HG02885 (cell line): ENCODE measurements at regions not wholly inside any gene's neighbourhood (a gene's known extent, or its start where the extent isn't known, plus 50 kb on each side); places are given as distances from the start of the nearest gene placed in this dataset.

Experiments
- ATAC-seq: cut with Tn5 transposase; IDR thresholded peaks from one replicate; pipeline ENCODE4 v1.9.1; 2021; ENCODE audit warnings: mild to moderate bottlenecking; ENCODE audit not compliant: unreplicated experiment, poor library complexity

GRCh38 chr10:3529691-3530090 is 255.3 kb downstream of the KLF6 start:
- no peak for ATAC-seq

DNA sequence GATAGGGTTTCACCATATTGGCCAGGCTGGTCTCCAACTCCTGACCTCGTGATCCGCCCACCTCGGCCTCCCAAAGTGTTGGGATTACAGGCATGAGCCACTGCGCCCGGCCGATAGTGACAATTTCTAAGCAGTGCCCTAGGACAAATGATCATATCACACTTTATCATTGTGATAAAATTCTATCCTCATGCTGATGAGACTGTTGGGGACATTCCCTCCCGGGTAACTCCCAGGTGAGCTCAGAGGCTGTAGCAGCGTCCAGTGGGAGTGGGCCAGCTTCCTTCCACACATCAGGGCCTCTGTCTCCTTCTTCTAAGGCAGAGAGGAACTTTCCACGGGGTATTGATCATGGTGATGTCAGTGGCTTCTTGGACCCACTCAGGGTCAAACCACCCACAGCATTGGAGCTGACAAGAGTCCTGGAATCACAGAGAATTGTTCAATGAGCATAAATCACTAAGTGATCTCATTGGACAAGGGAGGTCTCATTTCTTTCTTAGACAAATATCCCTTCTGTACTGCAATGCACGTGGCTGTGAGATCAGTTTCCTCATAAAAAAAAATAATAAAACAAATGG is 256.1 kb downstream of the KLF6 start:
- ATAC-seq: no peak

DNA sequence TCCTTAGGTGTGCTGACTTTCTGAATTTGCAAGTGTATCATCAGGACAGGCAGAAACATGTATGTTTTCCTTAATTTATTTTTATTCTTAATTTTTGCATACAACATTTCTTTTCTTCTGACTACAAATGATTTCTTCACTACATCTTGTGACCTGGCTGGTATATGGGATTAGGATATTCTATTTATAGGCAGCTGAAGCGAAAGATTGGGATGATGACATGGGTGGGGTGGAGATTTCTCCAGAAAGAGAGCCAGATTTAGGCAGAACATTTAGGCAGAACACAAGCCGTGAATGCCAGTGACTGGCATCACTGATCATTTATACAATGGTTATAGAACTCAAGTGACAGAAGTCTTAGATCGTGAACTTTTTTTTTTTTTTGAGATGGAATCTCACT is 256.7 kb downstream of the KLF6 start:
- ATAC-seq: no peak

GRCh38 chr10:3527869-3528268 is 257.1 kb downstream of the KLF6 start:
- ATAC-seq: no peak

DNA sequence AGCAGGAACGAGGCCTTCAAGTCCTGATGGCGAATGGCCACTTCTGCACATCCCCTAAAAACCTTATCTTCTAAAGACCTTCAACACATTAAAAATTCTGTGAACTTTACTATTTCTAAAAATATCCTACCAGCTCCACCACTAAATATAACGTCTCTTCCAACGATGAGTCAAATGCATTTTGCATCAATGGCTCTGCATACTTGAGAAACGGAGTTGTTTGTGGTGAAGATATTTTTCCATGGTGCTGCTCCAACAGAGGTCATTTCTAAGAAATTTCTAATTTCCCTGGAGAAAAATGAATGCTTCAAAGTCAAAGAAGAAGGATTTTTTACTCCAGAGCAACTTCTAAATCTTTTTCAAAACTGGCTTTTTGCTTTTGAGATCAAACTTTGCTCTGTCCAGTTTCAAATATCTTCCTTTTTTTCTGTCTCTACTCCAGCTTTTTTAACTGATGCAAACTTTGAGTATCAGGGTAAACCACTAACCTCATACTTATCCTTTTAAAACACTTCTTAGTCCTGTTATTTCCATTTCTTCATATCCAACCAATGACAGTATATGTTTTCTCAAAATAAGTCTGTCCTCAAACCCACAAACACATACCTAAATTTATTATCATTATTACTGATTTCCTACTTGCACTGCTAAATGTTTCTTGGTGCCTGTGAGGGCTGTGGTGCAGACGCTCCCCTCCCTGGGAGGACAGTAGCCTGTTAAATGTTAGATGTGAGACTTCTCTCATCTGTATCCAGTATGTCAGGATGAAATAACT is 258.1 kb downstream of the KLF6 start:
- no peak for ATAC-seq

- ATAC-seq: no peak
Observed at GRCh38 chr10:3525832-3526449, 259.1 kb downstream of the KLF6 start.

DNA sequence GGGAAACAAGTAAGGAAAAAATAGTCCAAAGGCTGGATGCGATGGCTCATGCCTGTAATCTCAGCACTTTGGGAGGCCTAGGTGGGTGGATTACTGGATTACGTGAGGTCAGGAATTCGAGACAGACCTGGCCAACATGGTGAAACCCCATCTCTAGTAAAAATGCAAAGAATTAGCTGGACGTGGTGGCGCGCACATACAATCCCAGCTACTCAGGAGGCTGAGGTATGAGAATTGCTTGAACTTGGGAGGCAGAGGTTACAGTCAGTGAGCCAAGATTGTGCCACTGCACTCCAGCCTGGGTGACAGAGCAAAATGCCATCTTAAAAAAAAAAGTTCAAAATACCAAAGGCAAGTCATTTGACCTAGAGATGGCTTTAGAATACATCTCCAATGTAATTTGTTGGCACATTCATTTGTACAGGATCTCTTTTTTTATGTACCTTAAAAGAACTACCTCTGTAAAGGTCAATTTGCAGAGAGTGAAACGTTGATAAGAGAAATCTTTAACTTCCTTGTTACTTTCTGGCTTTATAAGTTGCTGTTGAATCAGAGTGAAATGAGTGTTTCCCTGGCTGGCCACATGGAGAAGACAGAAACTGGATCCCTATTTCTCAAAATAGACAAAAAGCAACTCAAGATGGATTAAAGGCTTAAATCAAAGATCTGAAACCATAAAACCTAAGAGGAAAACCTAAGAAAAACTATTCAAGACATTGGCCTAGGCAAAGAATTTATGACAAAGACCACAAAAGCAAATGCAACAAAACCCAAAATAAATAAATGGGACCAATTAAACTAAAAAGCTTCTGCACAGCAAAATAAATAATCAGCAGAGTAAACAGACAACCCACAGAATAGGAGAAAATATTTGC is 260.7 kb downstream of the KLF6 start:
- no peak for ATAC-seq

DNA sequence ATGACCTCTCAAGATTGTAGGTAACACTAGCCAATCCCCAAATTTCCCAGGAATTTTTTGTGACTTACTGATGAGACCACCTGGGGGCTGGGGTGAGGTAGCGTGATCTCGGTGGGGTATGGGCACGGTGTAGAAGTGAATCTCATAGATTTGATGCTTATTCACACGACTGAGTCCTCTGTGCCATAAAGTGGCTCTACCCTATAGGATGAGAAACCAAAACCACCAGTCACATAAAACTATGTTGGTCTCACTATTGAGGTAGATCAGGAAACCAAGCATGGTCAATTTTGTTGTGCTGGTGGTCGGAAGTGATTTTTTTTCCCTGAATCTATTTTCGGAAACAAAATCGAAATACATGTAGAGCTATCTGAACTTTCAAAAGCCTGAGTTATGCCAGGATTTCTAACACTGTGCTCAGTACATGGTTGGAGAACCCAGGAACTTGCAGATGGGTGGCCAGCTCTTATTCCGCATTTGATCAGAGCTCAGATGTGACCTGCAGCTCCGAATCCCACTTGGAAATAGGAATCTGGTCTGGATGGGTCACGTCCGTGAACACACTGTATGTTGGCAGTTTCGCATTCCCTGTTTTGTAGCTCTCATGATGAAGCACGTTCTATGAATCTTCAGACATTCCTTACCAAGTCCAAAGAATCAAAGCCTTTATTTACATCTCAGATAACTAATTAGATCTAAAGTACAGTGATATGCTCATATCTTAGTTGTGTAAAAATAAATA is 261.5 kb downstream of the KLF6 start:
- ATAC-seq: no peak

DNA sequence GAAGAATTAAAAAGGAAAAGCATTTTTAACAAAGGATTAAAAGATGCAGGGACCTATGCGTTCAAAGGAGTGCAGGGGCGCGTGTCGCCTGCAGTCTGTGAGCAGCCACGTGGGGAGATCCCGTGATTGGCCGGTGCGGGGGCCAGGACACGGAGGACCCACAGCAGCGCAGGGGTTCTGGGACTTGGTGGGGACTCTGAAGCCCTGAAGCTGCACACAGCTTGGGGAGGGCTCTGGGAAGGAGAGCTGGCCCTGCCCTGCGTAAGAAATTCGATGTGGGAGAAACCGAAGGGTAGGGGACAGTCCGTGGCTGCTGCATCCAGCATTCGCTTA is 268.1 kb downstream of the KLF6 start:
- ATAC-seq: no peak

DNA sequence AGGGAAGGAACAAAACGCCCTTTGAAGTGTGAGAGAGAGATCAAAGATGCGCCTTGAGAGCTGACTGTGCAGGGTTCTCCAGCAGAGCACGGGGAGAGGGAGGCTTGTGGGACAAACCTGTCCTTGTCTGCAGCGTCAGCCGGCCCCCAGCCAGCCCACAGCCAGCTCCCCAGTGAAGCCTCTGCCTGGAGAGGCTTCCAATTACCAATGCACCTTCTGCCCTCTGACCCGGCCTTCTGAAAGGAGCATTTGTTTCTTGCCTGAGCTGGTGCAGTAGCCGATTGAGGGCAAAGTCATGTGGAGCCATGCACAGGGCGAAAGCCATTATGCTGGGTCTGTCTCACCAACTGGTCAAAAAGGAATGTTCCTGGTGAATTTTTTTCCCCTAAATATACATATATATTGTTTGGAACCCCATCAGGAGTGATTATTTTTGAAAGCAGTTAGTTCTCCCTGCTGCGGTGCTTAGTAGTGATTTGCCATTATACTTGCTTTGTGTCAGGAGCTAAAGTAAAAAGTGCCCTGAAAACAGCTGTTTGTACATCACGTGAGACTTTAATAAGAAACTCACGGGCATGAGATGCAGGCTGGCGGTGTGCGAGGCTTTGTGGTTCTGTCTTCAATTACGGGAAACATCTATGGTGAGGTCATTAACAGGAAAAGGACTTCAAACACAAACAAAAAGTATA is 268.6 kb downstream of the KLF6 start:
- no peak for ATAC-seq

DNA sequence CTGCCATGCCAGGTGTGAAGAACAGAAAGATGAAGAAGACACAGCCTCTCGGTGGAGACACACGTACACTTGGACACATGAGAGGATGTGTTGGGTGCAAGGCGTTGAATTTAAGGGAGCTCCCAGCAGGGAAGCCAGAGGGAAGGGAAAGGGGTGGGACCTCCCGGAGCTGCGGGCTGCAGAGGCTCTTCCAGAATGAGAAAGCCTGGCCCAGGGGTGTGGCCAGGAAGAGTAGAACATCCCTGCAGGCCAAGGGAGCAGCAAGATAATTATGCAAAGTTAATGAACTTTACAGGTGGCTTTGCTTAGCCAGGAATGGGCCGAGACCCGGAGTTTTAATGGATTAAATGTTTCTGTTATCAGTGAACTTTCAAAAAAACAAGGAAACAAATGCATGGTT is 270.3 kb downstream of the KLF6 start:
- no peak for ATAC-seq

DNA sequence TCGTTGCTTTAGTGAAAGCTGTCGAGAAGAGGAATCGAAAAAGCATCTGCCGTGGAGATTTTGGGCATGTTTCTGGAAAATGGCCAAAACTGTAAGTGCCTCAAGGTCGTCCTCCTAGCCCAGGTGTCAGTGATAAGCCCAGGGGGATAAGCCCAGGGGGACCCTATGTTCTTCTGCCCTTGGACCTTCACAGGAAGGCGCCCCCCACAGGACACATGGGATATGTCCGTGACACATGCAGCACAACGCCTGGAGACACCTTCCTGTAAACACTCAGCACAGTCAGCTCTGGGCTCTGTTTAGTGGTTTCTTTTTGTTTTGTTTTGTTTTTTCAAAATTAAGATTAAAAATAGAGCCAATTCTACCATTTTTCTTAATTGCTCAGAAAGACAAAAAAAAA is 272.7 kb downstream of the KLF6 start:
- ATAC-seq: no peak

- ATAC-seq: no peak
Observed at GRCh38 chr10:3511483-3511882, 273.5 kb downstream of the KLF6 start.

DNA sequence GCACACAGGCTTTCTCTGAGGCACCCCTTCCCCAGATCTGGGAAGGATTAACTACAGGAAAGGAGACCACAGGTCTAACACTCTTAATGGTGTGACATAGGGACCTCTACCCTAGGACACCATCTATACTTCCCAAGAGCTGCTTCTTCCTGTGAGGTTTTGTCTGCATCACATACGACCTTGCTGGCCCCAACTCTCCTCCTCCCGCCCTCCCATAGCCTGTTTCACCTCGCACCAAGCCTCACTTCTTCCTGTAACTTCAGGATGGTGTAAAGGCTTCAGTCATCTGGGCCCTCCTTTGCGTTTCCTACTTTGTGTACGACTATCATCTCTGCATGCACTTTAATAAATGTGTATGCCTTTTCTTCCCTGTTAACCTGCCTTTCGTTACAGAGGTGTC is 274.3 kb downstream of the KLF6 start:
- ATAC-seq: no peak

GRCh38 chr10:3509355-3509754 is 275.7 kb downstream of the KLF6 start:
- ATAC-seq: no peak

DNA sequence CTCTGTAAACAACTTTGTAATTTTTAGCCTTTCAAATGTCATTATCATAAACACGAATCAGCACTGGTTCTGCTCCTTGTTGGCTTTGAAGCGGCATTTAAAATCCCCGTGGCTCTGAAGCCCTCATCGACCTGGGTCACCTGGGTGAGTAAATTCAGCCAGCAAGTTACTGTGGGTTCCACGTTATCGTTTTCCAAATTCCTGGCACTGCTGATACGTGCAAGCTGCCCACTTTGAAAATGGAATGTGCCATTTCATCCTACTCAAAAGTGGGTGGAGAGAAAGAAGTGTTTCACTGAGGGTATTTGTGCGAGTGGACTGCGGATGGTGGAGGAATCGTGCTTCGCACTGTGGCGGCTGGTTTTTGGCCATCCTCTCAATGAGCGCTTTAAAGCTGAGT is 281.7 kb downstream of the KLF6 start:
- ATAC-seq: no peak

DNA sequence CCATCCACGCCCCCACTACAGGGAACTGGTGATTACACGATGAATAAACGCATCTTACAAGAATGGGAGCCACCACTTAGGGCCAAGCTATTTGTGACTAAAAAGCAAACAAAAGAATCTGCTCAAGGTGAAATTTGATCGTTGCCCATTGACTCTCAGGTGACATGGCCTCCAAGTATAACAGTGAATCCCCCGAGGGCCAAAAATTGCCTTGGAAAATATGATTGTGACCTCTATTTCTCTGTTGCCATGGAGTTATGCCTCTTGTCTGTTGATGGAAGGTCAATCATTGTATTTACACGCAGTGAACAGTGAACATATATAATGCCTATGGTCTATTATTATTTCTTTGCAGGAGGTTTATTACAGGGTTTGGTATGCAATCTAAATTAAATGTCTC is 282.3 kb downstream of the KLF6 start:
- no peak for ATAC-seq

DNA sequence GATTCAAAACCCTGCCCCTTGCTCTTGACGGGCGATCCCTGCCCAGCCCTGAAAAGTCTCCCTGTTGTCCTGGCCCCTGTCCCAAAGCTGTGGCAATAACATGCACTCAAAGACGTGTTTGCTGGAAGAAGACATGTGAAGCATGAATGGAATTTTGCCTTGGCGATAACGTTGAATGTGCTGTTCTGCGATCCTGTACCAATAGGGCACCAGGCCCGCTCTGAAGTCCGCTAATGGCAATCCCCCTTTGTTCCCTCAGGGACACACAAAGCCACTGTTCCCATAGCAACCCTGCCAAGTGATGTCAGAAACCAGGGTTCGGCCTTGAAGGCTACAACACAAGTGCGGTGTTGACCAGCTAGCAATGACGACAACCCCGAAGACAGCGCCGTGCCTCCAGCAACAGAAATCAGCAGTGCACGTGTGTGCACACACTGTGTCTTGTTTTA is 284.6 kb downstream of the KLF6 start:
- no peak for ATAC-seq

DNA sequence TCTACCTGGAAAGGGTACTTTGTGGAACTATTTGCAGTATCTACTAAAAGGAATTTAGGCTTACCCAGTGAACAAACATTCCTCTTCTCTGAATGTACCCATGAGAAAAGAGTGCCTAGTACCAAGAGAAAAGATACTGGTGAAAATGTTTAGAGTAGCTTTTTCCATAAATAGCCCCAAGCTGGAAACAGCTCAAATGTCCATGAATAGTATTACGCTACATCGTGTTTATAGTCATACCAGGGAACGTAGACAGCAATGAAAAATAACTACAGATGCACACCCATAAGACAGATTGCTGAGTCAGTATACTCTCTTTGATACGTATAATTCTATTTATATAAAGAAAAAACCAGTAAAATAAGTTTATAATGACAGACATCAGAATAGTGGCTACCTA is 285.9 kb downstream of the KLF6 start:
- no peak for ATAC-seq

DNA sequence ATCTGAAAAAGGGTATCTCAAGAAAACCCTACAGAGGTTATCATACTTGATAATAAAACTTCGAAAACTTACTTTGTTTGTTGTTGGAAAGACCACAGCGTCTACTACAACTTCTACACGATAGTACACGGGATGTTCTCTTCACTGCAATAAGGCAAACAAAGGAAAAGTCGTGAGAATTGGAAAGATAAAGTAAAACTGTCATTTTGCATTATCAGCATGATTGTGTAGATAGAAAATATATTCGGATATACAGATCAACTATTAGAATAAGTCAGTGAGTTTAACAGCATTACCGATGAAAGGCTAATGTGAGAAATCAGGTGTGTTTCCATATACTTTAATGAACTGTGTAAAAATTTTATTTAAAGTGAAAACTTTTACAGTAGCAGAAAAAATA is 287.4 kb downstream of the KLF6 start:
- ATAC-seq: no peak
